ENCODE measurements at regions not wholly inside any gene's neighbourhood (a gene's known extent, or its start where the extent isn't known, plus 50 kb on each side); places are given as distances from the start of the nearest gene placed in this dataset.

DNA sequence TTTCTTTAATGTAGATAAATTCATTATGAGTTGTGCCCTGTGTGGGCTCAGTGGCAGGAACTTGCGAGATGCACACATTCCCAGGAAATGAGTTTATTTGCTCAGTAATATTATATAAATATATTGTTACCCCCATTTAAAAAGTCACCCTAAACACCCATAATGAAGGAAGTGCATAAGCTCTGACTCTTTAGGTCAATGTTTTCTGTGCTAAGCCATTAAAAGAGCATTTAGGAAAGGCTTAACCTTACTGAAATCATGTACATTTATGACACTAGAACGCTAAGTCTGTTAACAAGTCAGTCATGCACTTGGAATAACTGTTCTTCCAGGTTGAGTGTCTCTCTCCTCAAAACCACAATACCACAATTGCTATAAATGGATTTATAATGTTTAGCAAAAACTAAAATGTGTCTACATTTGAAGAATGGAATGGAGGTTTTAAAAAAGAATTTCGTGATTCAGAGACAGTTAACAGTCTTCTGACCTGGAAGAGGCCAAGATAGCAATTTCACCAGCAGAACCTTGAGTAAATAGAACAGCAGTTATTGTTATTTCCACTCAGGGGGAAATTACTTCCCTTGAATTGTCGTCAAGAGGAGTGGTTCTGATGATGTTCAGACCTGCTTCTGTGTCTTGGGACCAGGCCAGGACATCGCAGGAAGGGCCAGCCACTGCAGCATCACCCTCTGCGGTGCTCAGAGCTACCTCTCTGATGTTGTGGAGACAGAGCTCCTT lies 91.1 kb upstream of the VEGFC start:
- no peak for TF ChIP-seq GATA2 (IDR thresholded peaks at IDR 0.05; ENCODE audit: low read depth, low read length)
- TF ChIP-seq GATA3 (IDR thresholded peaks at IDR 0.05; ENCODE audit: low read depth, low read length): no peak

DNA sequence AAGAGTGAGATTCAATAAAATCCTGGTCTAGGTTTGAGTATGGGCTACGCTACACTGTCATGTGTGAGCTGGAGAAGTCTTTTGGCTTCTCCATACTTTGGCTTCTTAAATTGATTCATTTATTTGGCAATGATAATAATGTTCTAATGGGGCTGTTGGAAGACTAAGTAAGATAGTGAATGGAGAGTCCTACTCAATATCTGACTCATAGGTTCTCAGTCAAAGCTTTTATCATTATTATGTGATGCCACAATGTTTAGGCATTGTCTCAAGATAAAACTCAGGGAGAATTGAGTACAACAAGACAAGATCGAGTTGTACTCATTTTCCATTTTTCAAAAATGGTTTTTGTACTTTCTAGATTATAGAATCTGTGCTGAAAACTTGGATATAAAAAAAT lies 92.5 kb upstream of the VEGFC start:
- TF ChIP-seq GATA2 (IDR thresholded peaks at IDR 0.05; ENCODE audit: low read depth, low read length): no peak
- TF ChIP-seq GATA3 (IDR thresholded peaks at IDR 0.05; ENCODE audit: low read depth, low read length): no peak

DNA sequence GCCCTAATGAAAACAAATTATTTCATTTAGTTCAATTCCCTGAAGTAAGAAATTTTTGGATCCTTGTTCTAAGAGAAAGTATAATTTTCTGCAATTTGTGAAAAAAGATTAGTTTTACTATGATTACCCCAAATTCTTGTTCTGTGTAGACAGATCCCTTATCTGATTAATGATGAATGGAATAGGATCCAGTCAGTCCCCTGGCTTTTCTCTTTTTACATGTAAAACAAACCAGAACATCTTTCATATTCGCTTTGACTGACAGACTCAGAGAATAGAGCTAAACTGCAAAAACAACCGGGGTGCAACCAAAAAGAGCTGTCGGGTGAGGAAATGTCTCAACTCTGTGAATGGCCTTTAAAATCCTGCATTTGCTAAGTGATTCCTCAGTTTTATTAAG lies 93.4 kb upstream of the VEGFC start:
- TF ChIP-seq GATA3 (IDR thresholded peaks at IDR 0.05; ENCODE audit: low read depth, low read length) (no peak), GATA2 (IDR thresholded peaks at IDR 0.05; ENCODE audit: low read depth, low read length) (no peak)

DNA sequence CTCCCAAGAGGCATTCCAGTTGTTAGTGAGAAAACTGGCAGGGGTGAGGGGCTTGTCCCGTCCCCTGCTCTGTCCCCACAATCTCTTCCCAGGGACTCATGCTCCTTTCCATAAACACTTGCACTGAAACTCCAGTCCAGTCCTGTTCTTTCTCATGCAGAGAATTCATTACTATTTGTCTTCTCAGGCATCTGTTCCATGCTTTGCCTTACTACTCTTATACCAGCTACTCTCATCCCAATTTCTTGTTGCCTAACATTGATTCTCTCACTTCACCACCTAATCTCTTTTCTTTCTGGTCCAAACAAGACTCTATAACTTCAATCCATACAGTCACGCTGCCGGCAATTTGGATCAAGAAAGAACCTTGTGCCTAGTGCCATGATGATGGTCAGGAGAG lies 97.1 kb upstream of the VEGFC start:
- TF ChIP-seq GATA3 (IDR thresholded peaks at IDR 0.05; ENCODE audit: low read depth, low read length): no peak
- no peak for TF ChIP-seq GATA2 (IDR thresholded peaks at IDR 0.05; ENCODE audit: low read depth, low read length)

DNA sequence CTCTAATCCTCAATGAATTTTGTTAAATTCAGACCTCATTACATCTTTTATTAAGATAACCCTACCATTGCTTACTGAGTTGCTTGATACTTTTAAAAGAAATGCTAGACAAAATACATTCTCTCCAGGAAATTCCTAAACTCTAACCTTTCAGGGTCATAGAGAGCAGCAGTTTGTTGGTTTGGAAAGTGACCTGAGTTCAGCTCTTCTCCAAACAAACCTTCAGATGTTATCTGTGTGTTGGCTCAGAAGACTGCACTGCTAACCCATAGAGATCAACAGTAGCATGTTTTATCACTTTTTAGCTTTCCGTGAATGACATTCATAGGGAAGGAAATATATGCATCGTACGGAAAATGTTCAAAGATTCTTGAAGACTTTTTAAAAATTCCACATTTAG lies 101.8 kb upstream of the VEGFC start:
- no peak for TF ChIP-seq GATA2 (IDR thresholded peaks at IDR 0.05; ENCODE audit: low read depth, low read length)
- no peak for TF ChIP-seq GATA3 (IDR thresholded peaks at IDR 0.05; ENCODE audit: low read depth, low read length)

DNA sequence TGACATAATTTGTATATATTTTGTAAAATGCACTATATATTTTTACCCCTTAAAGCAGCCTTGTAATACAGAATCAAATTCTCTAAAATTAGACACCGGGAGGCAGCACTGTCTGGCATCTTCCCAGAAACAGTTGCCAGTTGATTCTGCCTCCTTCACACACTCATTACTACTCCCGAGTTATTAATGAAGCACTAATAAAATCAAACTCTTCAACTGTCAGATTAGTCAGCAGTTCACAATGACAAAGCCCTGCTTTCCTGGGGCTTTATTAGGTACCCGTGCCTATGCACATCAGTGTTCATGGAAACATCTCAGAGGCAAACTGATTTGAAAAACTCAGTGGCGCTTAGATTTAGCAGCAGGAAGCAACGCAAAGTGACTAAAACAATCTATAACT lies 103.5 kb upstream of the VEGFC start:
- TF ChIP-seq GATA2 (IDR thresholded peaks at IDR 0.05; ENCODE audit: low read depth, low read length): no peak
- no peak for TF ChIP-seq GATA3 (IDR thresholded peaks at IDR 0.05; ENCODE audit: low read depth, low read length)

DNA sequence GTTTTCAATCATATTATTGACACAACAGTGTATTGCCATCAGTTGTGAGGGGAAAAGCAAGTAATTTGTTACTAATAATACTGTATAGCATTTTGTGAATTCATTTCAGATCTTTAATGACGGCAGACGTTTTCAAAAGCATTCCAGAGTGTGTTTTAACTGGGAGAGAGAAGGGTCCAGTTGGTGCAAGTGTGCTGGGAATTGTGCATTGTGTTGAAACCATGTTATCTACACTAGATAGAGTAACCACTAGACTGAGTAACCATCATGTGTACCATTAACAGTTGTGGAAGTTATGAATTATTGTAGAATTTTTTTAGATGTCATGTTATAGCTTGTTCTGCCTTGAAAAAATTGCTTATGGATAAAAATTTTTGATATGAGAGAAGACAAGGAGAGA lies 104.5 kb upstream of the VEGFC start:
- TF ChIP-seq GATA2 (IDR thresholded peaks at IDR 0.05; ENCODE audit: low read depth, low read length) (no peak), GATA3 (IDR thresholded peaks at IDR 0.05; ENCODE audit: low read depth, low read length) (no peak)

DNA sequence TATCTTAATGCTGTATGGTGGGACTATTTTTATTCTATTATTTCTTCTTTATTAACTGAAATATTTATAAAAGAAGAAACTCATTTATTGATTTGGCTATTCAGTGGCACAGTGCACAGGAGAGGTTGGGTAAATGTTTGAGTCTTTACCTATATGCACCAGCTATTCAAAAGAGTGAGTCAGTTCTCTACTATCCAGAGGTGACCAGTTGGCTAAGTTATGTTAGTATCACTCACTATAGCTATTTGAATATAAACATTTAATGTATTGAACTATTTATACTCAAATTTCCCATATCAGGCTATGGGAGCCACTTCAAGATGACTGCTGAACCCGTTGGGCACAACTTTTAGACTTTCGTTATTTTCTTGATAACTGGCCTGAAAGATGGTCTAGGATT lies 106.1 kb upstream of the VEGFC start:
- TF ChIP-seq GATA3 (IDR thresholded peaks at IDR 0.05; ENCODE audit: low read depth, low read length) (no peak), GATA2 (IDR thresholded peaks at IDR 0.05; ENCODE audit: low read depth, low read length) (no peak)

DNA sequence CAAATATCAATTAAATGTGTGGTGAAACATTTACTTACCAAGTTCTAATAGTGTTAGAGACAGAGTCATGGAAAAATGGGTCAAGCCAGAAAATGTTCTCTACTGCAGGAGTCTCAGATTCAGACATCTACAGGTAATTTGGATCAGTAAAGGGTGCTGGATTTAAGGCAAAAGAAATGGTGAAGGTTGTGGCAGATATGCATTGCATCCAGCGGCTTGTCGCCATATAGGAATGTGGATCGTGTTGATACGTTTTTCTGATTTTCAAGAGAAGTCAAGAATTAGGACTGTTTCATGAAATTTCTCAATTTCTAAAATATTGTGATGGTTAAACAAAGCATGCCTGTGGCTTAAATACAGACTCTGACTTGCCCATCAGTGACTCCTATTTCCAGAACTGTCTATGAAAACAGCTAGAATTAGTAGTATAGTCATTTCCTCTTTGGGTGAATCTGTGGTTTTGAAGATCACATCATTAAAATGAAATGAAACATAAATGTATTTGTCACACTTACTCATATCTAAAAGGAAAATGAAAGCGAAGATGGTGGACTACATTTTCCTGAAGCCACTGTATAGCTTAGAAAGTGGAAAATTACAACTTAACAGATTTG lies 110.1 kb upstream of the VEGFC start:
- TF ChIP-seq GATA2 (IDR thresholded peaks at IDR 0.05; ENCODE audit: low read depth, low read length) (no peak), GATA3 (IDR thresholded peaks at IDR 0.05; ENCODE audit: low read depth, low read length) (no peak)

DNA sequence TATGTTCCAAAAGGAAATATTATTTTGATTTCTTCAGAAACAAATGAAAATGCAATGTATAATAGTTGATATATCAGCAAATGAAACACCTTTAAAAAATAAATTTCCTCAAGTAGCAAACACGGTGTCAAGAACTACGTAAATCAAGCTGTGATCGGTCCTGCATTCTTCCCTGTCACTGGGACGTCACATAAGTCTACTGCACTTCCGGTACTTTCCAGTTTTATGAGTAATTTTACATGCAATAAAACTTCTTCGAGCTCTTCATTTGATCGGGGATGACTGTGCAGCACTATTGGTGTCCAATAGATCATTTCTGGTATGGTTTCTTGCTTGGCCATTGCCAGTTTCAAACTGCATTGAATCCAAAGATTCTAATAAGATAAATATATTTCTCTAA lies 114.0 kb upstream of the VEGFC start:
- TF ChIP-seq GATA3 (IDR thresholded peaks at IDR 0.05; ENCODE audit: low read depth, low read length) (no peak), GATA2 (IDR thresholded peaks at IDR 0.05; ENCODE audit: low read depth, low read length) (no peak)

DNA sequence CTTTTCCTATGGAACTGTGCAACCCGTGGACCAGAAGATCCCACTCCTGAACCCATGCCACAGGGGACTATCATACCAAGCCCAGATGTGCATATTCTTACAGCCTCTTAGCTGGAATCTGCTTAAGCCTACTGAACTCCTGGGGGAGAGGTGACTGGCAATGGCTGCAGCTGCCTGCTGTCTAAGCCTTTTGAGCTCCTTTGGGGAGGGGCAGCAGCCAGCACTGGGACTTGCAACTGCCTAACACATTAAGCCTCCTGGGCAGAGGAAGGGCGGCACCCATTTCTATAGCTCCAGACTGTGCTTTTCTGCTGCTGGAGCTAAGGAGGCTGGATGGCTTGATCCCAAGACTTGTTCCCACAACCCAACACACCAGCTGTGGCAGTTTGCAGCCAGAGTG lies 117.9 kb upstream of the VEGFC start:
- TF ChIP-seq GATA3 (IDR thresholded peaks at IDR 0.05; ENCODE audit: low read depth, low read length): no peak
- no peak for TF ChIP-seq GATA2 (IDR thresholded peaks at IDR 0.05; ENCODE audit: low read depth, low read length)

DNA sequence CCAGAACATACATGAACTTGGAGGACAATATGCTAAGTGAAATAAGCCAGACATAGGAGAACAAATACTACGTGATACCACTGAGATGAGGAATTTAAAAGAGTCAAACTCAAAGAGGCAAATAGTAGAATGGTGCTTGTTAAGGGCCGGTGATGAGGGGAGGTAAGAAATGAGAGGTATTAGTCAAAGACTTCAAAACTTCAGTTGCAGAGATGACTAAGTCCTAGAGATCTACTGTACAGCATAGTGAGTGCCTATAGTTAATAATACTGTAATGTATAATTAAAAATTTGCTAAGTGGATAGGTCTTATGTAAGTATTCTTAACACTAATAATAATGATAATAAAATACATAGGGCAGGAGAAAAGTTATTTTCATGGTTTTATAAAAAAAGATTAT lies 126.9 kb upstream of the VEGFC start:
- no peak for TF ChIP-seq GATA3 (IDR thresholded peaks at IDR 0.05; ENCODE audit: low read depth, low read length)
- TF ChIP-seq GATA2 (IDR thresholded peaks at IDR 0.05; ENCODE audit: low read depth, low read length): no peak

DNA sequence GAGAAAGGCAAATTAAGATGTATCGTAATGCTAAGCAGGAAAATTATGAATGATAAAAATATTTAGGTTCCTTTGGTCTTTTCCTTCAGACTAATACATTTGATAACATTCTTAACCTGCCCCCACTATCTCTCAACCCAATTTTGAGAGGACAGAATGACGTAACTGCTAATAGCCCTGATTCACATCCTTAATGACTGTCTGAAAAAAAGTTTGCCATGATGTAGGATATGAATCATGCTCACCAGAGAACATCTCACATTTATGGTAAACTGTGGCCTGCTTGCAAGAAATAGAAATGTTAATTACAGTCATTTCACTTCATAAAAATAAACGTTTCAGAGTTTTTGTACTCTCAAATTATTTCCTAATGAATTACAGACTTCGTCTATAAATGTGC lies 128.0 kb upstream of the VEGFC start:
- TF ChIP-seq GATA2 (IDR thresholded peaks at IDR 0.05; ENCODE audit: low read depth, low read length): no peak
- TF ChIP-seq GATA3 (IDR thresholded peaks at IDR 0.05; ENCODE audit: low read depth, low read length): no peak

DNA sequence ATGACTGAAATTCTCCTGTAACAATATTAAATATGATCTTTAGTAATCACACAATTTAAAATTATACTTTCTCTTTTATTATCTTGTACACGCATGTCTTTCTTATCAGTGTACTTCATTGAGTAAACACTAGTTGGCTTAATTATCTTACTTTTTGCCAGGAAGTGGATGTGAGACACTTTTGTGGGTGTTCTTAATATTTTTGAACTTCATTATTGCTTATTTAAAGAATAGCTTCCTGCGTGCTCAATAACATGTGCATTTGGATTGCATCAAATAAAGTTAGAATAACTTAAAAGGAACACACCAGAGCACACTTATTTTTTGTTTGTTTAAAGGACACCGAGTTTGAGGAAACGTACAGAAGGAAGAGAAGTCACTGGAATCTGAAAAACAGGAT lies 128.5 kb upstream of the VEGFC start:
- TF ChIP-seq GATA2 (IDR thresholded peaks at IDR 0.05; ENCODE audit: low read depth, low read length): no peak
- no peak for TF ChIP-seq GATA3 (IDR thresholded peaks at IDR 0.05; ENCODE audit: low read depth, low read length)

DNA sequence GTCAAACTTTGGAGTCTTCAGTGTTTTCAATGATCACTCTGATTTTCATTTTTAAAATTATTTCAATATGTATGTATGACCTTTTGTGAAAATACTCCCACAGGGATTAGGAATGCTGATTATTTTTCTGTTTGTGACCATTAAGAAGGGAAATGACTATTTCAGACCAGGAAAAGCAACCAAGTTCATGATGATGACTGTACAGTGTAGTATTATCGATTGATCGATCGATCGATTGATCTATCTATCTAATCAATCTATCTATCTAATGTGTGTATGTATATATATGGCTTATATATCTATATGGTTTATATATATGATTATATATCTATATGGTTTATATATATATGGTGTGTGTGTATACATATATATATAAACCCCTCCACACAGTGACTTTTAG lies 131.5 kb upstream of the VEGFC start:
- TF ChIP-seq GATA2 (IDR thresholded peaks at IDR 0.05; ENCODE audit: low read depth, low read length) (no peak), GATA3 (IDR thresholded peaks at IDR 0.05; ENCODE audit: low read depth, low read length) (no peak)
